ENCODE measurements at regions not wholly inside any gene's neighbourhood (a gene's known extent, or its start where the extent isn't known, plus 50 kb on each side); places are given as distances from the start of the nearest gene placed in this dataset.

DNA sequence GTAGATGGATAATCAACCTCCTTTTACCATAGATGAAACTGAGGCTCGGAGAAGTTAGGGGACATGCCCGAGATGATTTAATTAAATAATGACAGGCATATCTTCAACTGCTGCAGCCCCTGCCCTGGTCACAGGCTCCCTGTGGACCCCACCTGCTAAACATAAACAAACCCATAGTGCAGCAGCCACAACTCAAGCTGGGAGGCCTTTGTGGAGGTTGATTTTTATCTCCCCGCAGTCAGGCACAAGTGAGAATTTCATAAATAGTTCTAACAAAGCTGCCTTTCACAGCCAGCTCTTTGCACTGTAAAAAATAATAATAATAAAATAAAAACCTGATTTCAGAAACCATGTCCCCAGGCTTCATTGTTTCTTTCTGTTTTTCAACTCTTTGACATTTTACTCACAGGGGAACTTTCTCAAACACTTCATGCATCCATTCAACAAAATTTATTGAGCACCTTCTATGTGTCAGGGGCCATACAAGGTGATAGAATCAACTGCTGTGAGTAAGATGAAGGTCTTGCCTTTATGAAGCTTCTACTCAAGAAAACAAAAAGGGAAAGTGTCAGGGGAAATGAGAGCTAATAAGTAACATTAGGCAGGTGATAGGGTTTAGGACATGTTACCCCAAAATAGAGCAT lies 393.6 kb upstream of the PROK2 start:
- TF ChIP-seq, protein P1, sequence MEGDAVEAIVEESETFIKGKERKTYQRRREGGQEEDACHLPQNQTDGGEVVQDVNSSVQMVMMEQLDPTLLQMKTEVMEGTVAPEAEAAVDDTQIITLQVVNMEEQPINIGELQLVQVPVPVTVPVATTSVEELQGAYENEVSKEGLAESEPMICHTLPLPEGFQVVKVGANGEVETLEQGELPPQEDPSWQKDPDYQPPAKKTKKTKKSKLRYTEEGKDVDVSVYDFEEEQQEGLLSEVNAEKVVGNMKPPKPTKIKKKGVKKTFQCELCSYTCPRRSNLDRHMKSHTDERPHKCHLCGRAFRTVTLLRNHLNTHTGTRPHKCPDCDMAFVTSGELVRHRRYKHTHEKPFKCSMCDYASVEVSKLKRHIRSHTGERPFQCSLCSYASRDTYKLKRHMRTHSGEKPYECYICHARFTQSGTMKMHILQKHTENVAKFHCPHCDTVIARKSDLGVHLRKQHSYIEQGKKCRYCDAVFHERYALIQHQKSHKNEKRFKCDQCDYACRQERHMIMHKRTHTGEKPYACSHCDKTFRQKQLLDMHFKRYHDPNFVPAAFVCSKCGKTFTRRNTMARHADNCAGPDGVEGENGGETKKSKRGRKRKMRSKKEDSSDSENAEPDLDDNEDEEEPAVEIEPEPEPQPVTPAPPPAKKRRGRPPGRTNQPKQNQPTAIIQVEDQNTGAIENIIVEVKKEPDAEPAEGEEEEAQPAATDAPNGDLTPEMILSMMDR (IDR thresholded peaks at IDR 0.05; ENCODE audit: poor library complexity) = no peak
- no peak for TF ChIP-seq EZH2 (IDR thresholded peaks at IDR 0.05; ENCODE audit: borderline replicate concordance)
- TF ChIP-seq EZH2phosphoT487 (IDR thresholded peaks at IDR 0.05; ENCODE audit: low read depth, severe bottlenecking, unreplicated experiment) = no peak

Data from hepatocyte (in vitro differentiated cells).